ENCODE measurements at regions not wholly inside any gene's neighbourhood (a gene's known extent, or its start where the extent isn't known, plus 50 kb on each side); places are given as distances from the start of the nearest gene placed in this dataset.

DNA sequence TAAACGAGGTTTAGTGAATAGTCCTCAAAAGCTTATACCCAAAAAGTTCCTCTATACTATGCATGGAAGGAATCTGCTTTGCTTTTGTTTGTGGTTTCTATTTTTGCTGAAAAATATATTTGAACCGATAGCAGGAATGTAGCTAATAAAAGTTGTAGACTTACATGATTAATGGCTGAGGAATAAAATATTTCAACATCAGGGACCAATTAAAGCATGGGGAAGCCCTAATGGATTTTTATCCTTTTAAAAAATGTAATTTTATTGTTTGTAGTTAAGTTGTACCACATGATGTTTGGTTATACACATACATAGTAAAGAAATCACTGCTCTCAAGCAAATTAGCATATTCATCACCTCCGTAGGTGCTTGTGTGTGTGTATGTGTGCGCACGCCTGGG lies 295.3 kb upstream of the CNTN5 start:
- POLR2A ChIA-PET (ENCODE audit: unreplicated experiment): no interaction called here
- Histone ChIP-seq H3K27ac (ENCODE audit: insufficient read depth, low read length) (no peak overlapping the region), H3K4me3 (ENCODE audit: insufficient read depth, low read depth, low read length) (no peak overlapping the region), H3K56ac (ENCODE audit: extremely low read depth, insufficient read depth, low read length) (no peak overlapping the region), H3K14ac (replicated peaks; ENCODE audit: low read depth, low read length) (no peak overlapping the region), H3K27me3 (ENCODE audit: control insufficient read depth, insufficient read depth, low read length) (no peaks in the 10 kb centered on the region), H3K4me2 (ENCODE audit: low read depth, low read length) (no peak overlapping the region), H3K79me1 (ENCODE audit: low read depth in 1 of 2, low read length in 2 of 2) (no peaks in the 10 kb centered on the region), H3K18ac (ENCODE audit: low read depth, low read length) (no peak overlapping the region), H2BK20ac (ENCODE audit: low read depth, low read length) (no peak overlapping the region), H3K9me3 (ENCODE audit: control insufficient read depth, insufficient read depth, low read length) (no peaks in the 10 kb centered on the region; the same call in 1 of the 2 replicates), H4K8ac (ENCODE audit: low read depth in 2 of 2, low read length in 2 of 2) (no peak overlapping the region), H2BK15ac (ENCODE audit: low read depth, low read length) (no peak overlapping the region), H2BK120ac (ENCODE audit: low read depth, low read length) (no peak overlapping the region), H2AK5ac (ENCODE audit: low read depth, low read length) (no peak overlapping the region), H3K36me3 (ENCODE audit: control insufficient read depth, insufficient read depth, low read length) (no peaks in the 10 kb centered on the region), H3K4me1 (ENCODE audit: control insufficient read depth, insufficient read depth, low read length) (no peaks in the 10 kb centered on the region), H3K23ac (ENCODE audit: low read depth, low read length) (no peak overlapping the region), H4K91ac (ENCODE audit: insufficient read depth, low read depth, low read length) (no peak overlapping the region), H3K9me1 (ENCODE audit: insufficient read depth, low read length) (no peaks in the 10 kb centered on the region), H3K9ac (ENCODE audit: low read depth, low read length) (no peak overlapping the region), H2BK5ac (ENCODE audit: low read depth, low read length, poor library complexity, severe bottlenecking) (no peak overlapping the region), H4K20me1 (ENCODE audit: insufficient read depth, low read length) (no peaks in the 10 kb centered on the region), H2AK9ac (replicated peaks; ENCODE audit: low read depth, low read length, poor library complexity) (no peak overlapping the region), H2AFZ (replicated peaks; ENCODE audit: low read length, poor library complexity) (no peak overlapping the region), H4K5ac (ENCODE audit: low read depth, low read length) (no peak overlapping the region), H3K4ac (ENCODE audit: low read depth, low read length) (no peak overlapping the region)
- dilution Hi-C loops (cut with HindIII; ENCODE audit: low sequenced_read_pairs, unreplicated experiment) (no loop called here), in situ Hi-C loops (cut with MboI; ENCODE audit: low sequenced_read_pairs) (no loop called here), intact Hi-C loops (cut with micrococcal nuclease) (no loop called here)
- CTCF ChIA-PET: no interaction called here
- DNase-seq: no peak
- no CpG with 5 or more reads among the region's 5 CpGs for WGBS, 2 experiments (ENCODE audit: extremely low coverage in 2 of 2, insufficient read length in 1 of 2)
- no TSS peak for BruUV-seq (replicated peaks)
- ATAC-seq (ENCODE audit: low read depth): no peak
- no peak for TF ChIP-seq CEBPB (IDR thresholded peaks at IDR 0.05; ENCODE audit: low read depth, low read length)
- no peak for TF ChIP-seq NFE2L2 (IDR thresholded peaks at IDR 0.05; ENCODE audit: low read depth, low read length)
- TF ChIP-seq BHLHE40 (IDR thresholded peaks at IDR 0.05; ENCODE audit: low read depth, low read length): no peak
- no peak for TF ChIP-seq ELK1 (IDR thresholded peaks at IDR 0.05; ENCODE audit: borderline replicate concordance, low read depth, low read length)
- TF ChIP-seq CHD1 (IDR thresholded peaks at IDR 0.05; ENCODE audit: low read depth, low read length): no peak
- TF ChIP-seq RFX5 (IDR thresholded peaks at IDR 0.05; ENCODE audit: low read depth, low read length): no peak

Measured in IMR-90 (cell line).